HepG2 (cell line): ENCODE measurements at regions not wholly inside any gene's neighbourhood (a gene's known extent, or its start where the extent isn't known, plus 50 kb on each side); places are given as distances from the start of the nearest gene placed in this dataset.

Experiments
- ATAC-seq: fragments of 200-7000 bp; cut with Tn5 transposase; 3 replicates; pipeline ENCODE4 v1.9.1; 2020; ENCODE audit warnings: mild to moderate bottlenecking, moderate library complexity
- BruUV-seq: library from RNA; stranded (reverse); fragments of 400-500 nt; replicated peaks from 2 replicates; lab custom pipeline; 2021; lab: Mats Ljungman, UMichigan
- CTCF ChIA-PET: fragments of 300-600 bp; formaldehyde crosslinking; extraction: SDS; loops from one replicate; lab custom pipeline; 2021; ENCODE audit warnings: low total read pairs, inconsistent platforms, low intra/inter-chr PET ratio; lab: Yijun Ruan, JAX
- POLR2A ChIA-PET: fragments of 350-600 bp; sonication (Branson Sonifier 250); formaldehyde crosslinking; loops from one replicate; lab custom pipeline; 2020; ENCODE audit warnings: antibody characterized with exemption, inconsistent platforms; lab: Yijun Ruan, JAX
- DNase-seq: peaks from one replicate; pipeline ENCODE4 v3.0.0-alpha.2; 2015; ENCODE audit warnings: low spot score
- FAIRE-seq: peaks from 3 replicates; lab custom pipeline; 2011; peaks lifted over from hg19 to GRCh38; lab: Jason Lieb, UNC
- H2AFZ ChIP-seq: one replicate; pipeline ENCODE4 v1.6.1; 2011; ENCODE audit warnings: low read length, inconsistent platforms
- H3K27ac ChIP-seq: fragments of 300-600 bp; 3 replicates; pipeline ENCODE4 v1.8.0; 2011; ENCODE audit warnings: mixed run types, mild to moderate bottlenecking, mixed read lengths, low read length, inconsistent platforms; ENCODE audit not compliant: insufficient read depth; ENCODE audit errors: extremely low read length
- H3K27me3 ChIP-seq, 2 experiments: fragments of 200-600 bp in 1 of 2; 2 replicates in 1 of 2; 3 replicates in 1 of 2; pipeline versions ENCODE4 v1.6.0 to v1.8.0; 2011; ENCODE audit warnings: low read length in 2 of 2, mild to moderate bottlenecking in 2 of 2, moderate library complexity in 2 of 2, inconsistent platforms in 1 of 2; ENCODE audit not compliant: insufficient read depth in 2 of 2, control insufficient read depth in 1 of 2
- H3K36me3 ChIP-seq, 2 experiments: fragments of 200-600 bp in 1 of 2; replicated peaks in 1 of 2; 2 replicates in 1 of 2; 3 replicates in 1 of 2; pipeline versions ENCODE4 v1.5.1 to v1.8.0; 2011; ENCODE audit warnings: low read length in 2 of 2, inconsistent platforms in 1 of 2; ENCODE audit not compliant: insufficient read depth in 2 of 2, control insufficient read depth in 1 of 2
- H3K4me1 ChIP-seq: 2 replicates; pipeline ENCODE4 v1.5.1; 2012; ENCODE audit warnings: low read length, inconsistent platforms; ENCODE audit not compliant: insufficient read depth
- H3K4me2 ChIP-seq: 2 replicates; pipeline ENCODE4 v1.6.0; 2011; ENCODE audit warnings: low read depth, low read length, inconsistent platforms
- H3K4me3 ChIP-seq, 3 experiments: fragments of 200-600 bp in 1 of 3; sonication (generic), shearing (Covaris generic) in 1 of 3; replicated peaks in 1 of 3; 2 replicates each; pipeline ENCODE4 v1.5.1; 2011 to 2016; ENCODE audit warnings: low read length in 3 of 3, inconsistent platforms in 2 of 3, low read depth in 2 of 3, mild to moderate bottlenecking in 2 of 3, control low read depth in 1 of 3, mixed read lengths in 1 of 3; ENCODE audit not compliant: insufficient read depth in 1 of 3
- H3K79me2 ChIP-seq: one replicate; pipeline ENCODE4 v1.6.1; 2011; ENCODE audit warnings: low read length, inconsistent platforms; ENCODE audit not compliant: insufficient read depth
- H3K9ac ChIP-seq: 2 replicates; pipeline ENCODE4 v1.6.0; 2011; ENCODE audit warnings: mild to moderate bottlenecking, low read depth, low read length, inconsistent platforms; ENCODE audit not compliant: insufficient read depth
- H3K9me3 ChIP-seq: 2 replicates; pipeline ENCODE4 v1.5.1; 2012; ENCODE audit warnings: mild to moderate bottlenecking, low read length
- H4K20me1 ChIP-seq: 2 replicates; pipeline ENCODE4 v1.6.0; 2011; ENCODE audit warnings: inconsistent platforms, mild to moderate bottlenecking, low read length, moderate library complexity; ENCODE audit not compliant: insufficient read depth
- CSRNP2 ChIP-seq: sonication (generic); formaldehyde crosslinking; conservative IDR thresholded peaks from 2 replicates; pipeline ENCODE4 v1.8.0; 2022; ENCODE audit warnings: low read depth, missing genetic modification reagents
- EHMT2 ChIP-seq: fragments of 200-600 bp; sonication (generic); IDR thresholded peaks from 2 replicates; pipeline ENCODE4 v1.7.0; 2017; ENCODE audit warnings: antibody characterized with exemption, low read depth, low read length, borderline replicate concordance
- FOXA3 ChIP-seq: IDR thresholded peaks from 2 replicates; pipeline ENCODE4 v1.6.1; 2016; ENCODE audit warnings: missing genetic modification reagents, missing compliant biosample characterization
- HNRNPK ChIP-seq: fragments of 200-400 bp; formaldehyde crosslinking; IDR thresholded peaks from 2 replicates; pipeline ENCODE4 v1.6.1; 2018; ENCODE audit warnings: low read length, low read depth, moderate library complexity, mild to moderate bottlenecking; ENCODE audit not compliant: poor library complexity, severe bottlenecking
- ZNF512 ChIP-seq: sonication (generic); formaldehyde crosslinking; IDR thresholded peaks from 2 replicates; pipeline ENCODE4 v1.4.0; 2020; ENCODE audit warnings: mild to moderate bottlenecking, missing genetic modification reagents
- ZNF639 ChIP-seq: conservative IDR thresholded peaks from 2 replicates; pipeline ENCODE4 v1.6.1; 2018; ENCODE audit warnings: missing genetic modification reagents
- ZNF713 ChIP-seq: sonication (generic); formaldehyde crosslinking; IDR thresholded peaks from 2 replicates; pipeline ENCODE4 v1.4.0; 2020; ENCODE audit warnings: mild to moderate bottlenecking, missing genetic modification reagents
- ZNF75D ChIP-seq: sonication (generic); formaldehyde crosslinking; IDR thresholded peaks from 2 replicates; pipeline ENCODE4 v1.8.1; 2023; ENCODE audit warnings: missing genetic modification reagents, mild to moderate bottlenecking, borderline replicate concordance
- WGBS: methylation state at CpG from one replicate; pipeline ENCODE4 v1.1.6; 2017; ENCODE audit warnings: low lambda C conversion rate; 5-methylcytosine and 5-hydroxymethylcytosine counted together
- in situ Hi-C: cut with HindIII; loops from 2 replicates; pipeline ENCODE4 v1.10.0; 2017; ENCODE audit warnings: low pct_unique_long_range_greater_than_20kb; ENCODE audit not compliant: extremely low pct_ligation_motif_present
- intact Hi-C: fragments of 100-400 bp; cut with micrococcal nuclease; formaldehyde crosslinking; loops from one replicate; pipeline ENCODE4 v1.10.0; 2022; ENCODE audit not compliant: unreplicated experiment
- TF ChIP-seq, protein P1 (sequence below): sonication (generic); formaldehyde crosslinking; IDR thresholded peaks from 2 replicates; pipeline ENCODE4 v1.5.0; 2020; ENCODE audit warnings: mild to moderate bottlenecking, missing genetic modification reagents, borderline replicate concordance

DNA sequence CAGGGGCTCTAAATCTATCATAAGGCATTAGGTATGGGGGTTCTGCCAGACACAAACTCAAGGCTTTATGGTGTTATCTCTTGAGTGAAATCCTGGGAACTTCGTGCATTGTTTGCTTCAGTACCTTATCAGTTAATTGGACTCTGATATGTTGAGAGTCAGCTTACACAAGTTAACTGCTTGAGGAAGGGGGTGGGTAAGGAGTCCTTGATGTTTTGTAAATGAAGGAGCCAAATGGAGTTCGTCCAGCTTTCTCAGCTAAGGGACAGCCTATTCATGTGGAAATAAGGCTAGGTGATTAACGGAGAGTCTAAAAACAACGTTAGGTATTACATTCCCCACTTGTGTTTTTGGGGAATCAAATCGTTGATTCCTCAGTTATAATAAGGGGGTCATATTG is 157.4 kb downstream of the TRIM27 start:
- ATAC-seq, result no peak
- H3K79me2 ChIP-seq, result no peaks in the 10 kb centered on the region
- no peaks in the 10 kb centered on the region for H3K9me3 ChIP-seq
- H3K27me3 ChIP-seq, result peaks cover 8 to 69% of the 10 kb centered on the region in 2 experiments; a peak in 4 of 5 replicates
- no peak overlapping the region for H2AFZ ChIP-seq
- no peak overlapping the region for H3K9ac ChIP-seq
- no peak for DNase-seq
- no peak overlapping the region for H3K27ac ChIP-seq
- intact Hi-C loops, result no loop called here
- WGBS, result 22% methylated on average over 5 of the region's 5 CpGs
- ChIA-PET CTCF (no interaction called here), POLR2A (no interaction called here)
- in situ Hi-C loops, result no loop called here
- no peaks in the 10 kb centered on the region for H3K4me1 ChIP-seq
- no peaks in the 10 kb centered on the region for H4K20me1 ChIP-seq
- no peak overlapping the region for H3K4me3 ChIP-seq
- no peaks in the 10 kb centered on the region for H3K36me3 ChIP-seq
- BruUV-seq, result no TSS peak
- no peak for FAIRE-seq
- H3K4me2 ChIP-seq, result no peak overlapping the region
- TF ChIP-seq CSRNP2 (CRISPR knock-in tag) (no peak), ZNF639 (no peak), ZNF75D (CRISPR knock-in tag) (no peak), ZNF512 (CRISPR knock-in tag) (no peak), EHMT2 (no peak), ZNF713 (CRISPR knock-in tag) (no peak), HNRNPK (no peak), FOXA3 (CRISPR knock-in tag) (no peak)
- TF ChIP-seq, protein P1, sequence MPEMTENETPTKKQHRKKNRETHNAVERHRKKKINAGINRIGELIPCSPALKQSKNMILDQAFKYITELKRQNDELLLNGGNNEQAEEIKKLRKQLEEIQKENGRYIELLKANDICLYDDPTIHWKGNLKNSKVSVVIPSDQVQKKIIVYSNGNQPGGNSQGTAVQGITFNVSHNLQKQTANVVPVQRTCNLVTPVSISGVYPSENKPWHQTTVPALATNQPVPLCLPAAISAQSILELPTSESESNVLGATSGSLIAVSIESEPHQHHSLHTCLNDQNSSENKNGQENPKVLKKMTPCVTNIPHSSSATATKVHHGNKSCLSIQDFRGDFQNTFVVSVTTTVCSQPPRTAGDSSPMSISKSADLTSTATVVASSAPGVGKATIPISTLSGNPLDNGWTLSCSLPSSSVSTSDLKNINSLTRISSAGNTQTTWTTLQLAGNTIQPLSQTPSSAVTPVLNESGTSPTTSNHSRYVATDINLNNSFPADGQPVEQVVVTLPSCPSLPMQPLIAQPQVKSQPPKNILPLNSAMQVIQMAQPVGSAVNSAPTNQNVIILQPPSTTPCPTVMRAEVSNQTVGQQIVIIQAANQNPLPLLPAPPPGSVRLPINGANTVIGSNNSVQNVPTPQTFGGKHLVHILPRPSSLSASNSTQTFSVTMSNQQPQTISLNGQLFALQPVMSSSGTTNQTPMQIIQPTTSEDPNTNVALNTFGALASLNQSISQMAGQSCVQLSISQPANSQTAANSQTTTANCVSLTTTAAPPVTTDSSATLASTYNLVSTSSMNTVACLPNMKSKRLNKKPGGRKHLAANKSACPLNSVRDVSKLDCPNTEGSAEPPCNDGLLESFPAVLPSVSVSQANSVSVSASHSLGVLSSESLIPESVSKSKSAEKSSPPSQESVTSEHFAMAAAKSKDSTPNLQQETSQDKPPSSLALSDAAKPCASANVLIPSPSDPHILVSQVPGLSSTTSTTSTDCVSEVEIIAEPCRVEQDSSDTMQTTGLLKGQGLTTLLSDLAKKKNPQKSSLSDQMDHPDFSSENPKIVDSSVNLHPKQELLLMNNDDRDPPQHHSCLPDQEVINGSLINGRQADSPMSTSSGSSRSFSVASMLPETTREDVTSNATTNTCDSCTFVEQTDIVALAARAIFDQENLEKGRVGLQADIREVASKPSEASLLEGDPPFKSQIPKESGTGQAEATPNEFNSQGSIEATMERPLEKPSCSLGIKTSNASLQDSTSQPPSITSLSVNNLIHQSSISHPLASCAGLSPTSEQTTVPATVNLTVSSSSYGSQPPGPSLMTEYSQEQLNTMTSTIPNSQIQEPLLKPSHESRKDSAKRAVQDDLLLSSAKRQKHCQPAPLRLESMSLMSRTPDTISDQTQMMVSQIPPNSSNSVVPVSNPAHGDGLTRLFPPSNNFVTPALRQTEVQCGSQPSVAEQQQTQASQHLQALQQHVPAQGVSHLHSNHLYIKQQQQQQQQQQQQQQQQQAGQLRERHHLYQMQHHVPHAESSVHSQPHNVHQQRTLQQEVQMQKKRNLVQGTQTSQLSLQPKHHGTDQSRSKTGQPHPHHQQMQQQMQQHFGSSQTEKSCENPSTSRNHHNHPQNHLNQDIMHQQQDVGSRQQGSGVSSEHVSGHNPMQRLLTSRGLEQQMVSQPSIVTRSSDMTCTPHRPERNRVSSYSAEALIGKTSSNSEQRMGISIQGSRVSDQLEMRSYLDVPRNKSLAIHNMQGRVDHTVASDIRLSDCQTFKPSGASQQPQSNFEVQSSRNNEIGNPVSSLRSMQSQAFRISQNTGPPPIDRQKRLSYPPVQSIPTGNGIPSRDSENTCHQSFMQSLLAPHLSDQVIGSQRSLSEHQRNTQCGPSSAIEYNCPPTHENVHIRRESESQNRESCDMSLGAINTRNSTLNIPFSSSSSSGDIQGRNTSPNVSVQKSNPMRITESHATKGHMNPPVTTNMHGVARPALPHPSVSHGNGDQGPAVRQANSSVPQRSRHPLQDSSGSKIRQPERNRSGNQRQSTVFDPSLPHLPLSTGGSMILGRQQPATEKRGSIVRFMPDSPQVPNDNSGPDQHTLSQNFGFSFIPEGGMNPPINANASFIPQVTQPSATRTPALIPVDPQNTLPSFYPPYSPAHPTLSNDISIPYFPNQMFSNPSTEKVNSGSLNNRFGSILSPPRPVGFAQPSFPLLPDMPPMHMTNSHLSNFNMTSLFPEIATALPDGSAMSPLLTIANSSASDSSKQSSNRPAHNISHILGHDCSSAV (CRISPR knock-in tag), result no peak
